ENCODE measurements at regions not wholly inside any gene's neighbourhood (a gene's known extent, or its start where the extent isn't known, plus 50 kb on each side); places are given as distances from the start of the nearest gene placed in this dataset.

DNA sequence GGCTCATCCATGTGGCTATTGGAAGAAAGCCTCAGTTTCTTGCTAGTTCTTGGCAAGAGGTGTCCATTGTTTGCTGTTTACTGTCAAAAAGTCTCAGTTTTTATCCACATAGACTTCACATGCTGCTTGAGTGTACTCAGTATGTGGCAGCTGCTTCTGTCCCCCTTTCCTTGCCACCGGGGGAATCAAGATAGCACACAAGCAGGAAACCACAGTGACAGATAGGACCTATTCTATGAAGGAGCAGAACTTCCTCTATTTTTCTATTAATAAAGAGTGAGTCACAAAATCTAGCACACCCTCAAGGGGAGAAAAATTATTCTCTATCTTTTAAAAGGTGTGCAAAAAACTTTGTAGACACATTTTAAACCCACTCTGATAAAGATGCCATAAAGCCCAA is 121.4 kb upstream of the GMNC start:
- Histone ChIP-seq H4K5ac (ENCODE audit: low read depth, low read length) (no peak overlapping the region), H2AK5ac (ENCODE audit: low read depth, low read length) (no peak overlapping the region), H3K4me3 (ENCODE audit: insufficient read depth, low read depth, low read length) (no peak overlapping the region), H3K4me1 (ENCODE audit: control insufficient read depth, insufficient read depth, low read length) (no peaks in the 10 kb centered on the region), H3K4ac (ENCODE audit: low read depth, low read length) (no peak overlapping the region), H4K20me1 (ENCODE audit: insufficient read depth, low read length) (no peaks in the 10 kb centered on the region), H3K9ac (ENCODE audit: low read depth, low read length) (no peak overlapping the region), H2BK15ac (ENCODE audit: low read depth, low read length) (no peak overlapping the region), H3K18ac (ENCODE audit: low read depth, low read length) (no peak overlapping the region), H3K79me1 (ENCODE audit: low read depth in 1 of 2, low read length in 2 of 2) (no peaks in the 10 kb centered on the region), H2BK5ac (ENCODE audit: low read depth, low read length, poor library complexity, severe bottlenecking) (no peak overlapping the region), H3K9me1 (ENCODE audit: insufficient read depth, low read length) (no peaks in the 10 kb centered on the region), H3K36me3 (ENCODE audit: control insufficient read depth, insufficient read depth, low read length) (no peaks in the 10 kb centered on the region), H3K27me3 (ENCODE audit: control insufficient read depth, insufficient read depth, low read length) (no peaks in the 10 kb centered on the region), H3K14ac (replicated peaks; ENCODE audit: low read depth, low read length) (no peak overlapping the region), H3K9me3 (ENCODE audit: control insufficient read depth, insufficient read depth, low read length) (peaks cover 3% of the 10 kb centered on the region; the same call in 1 of the 2 replicates), H2BK20ac (ENCODE audit: low read depth, low read length) (no peak overlapping the region), H3K4me2 (ENCODE audit: low read depth, low read length) (no peak overlapping the region), H4K91ac (ENCODE audit: insufficient read depth, low read depth, low read length) (no peak overlapping the region), H2AK9ac (replicated peaks; ENCODE audit: low read depth, low read length, poor library complexity) (no peak overlapping the region), H3K56ac (ENCODE audit: extremely low read depth, insufficient read depth, low read length) (no peak overlapping the region), H3K27ac (ENCODE audit: insufficient read depth, low read length) (no peak overlapping the region), H2BK120ac (ENCODE audit: low read depth, low read length) (no peak overlapping the region), H3K23ac (ENCODE audit: low read depth, low read length) (no peak overlapping the region), H2AFZ (replicated peaks; ENCODE audit: low read length, poor library complexity) (no peak overlapping the region), H4K8ac (ENCODE audit: low read depth in 2 of 2, low read length in 2 of 2) (no peak overlapping the region)
- CTCF ChIA-PET = no interaction called here
- DNase-seq (no peak), ATAC-seq (ENCODE audit: low read depth) (no peak)
- TF ChIP-seq, protein P1, sequence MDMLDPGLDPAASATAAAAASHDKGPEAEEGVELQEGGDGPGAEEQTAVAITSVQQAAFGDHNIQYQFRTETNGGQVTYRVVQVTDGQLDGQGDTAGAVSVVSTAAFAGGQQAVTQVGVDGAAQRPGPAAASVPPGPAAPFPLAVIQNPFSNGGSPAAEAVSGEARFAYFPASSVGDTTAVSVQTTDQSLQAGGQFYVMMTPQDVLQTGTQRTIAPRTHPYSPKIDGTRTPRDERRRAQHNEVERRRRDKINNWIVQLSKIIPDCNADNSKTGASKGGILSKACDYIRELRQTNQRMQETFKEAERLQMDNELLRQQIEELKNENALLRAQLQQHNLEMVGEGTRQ (IDR thresholded peaks at IDR 0.05; ENCODE audit: low read depth, low read length) = no peak
- TF ChIP-seq POLR2A (IDR thresholded peaks at IDR 0.05; ENCODE audit: low read depth, low read length) = no peak
- TF ChIP-seq, protein P2, sequence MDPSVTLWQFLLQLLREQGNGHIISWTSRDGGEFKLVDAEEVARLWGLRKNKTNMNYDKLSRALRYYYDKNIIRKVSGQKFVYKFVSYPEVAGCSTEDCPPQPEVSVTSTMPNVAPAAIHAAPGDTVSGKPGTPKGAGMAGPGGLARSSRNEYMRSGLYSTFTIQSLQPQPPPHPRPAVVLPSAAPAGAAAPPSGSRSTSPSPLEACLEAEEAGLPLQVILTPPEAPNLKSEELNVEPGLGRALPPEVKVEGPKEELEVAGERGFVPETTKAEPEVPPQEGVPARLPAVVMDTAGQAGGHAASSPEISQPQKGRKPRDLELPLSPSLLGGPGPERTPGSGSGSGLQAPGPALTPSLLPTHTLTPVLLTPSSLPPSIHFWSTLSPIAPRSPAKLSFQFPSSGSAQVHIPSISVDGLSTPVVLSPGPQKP (IDR thresholded peaks at IDR 0.05; ENCODE audit: borderline replicate concordance, low read depth, low read length) = no peak
- TF ChIP-seq, protein P3, sequence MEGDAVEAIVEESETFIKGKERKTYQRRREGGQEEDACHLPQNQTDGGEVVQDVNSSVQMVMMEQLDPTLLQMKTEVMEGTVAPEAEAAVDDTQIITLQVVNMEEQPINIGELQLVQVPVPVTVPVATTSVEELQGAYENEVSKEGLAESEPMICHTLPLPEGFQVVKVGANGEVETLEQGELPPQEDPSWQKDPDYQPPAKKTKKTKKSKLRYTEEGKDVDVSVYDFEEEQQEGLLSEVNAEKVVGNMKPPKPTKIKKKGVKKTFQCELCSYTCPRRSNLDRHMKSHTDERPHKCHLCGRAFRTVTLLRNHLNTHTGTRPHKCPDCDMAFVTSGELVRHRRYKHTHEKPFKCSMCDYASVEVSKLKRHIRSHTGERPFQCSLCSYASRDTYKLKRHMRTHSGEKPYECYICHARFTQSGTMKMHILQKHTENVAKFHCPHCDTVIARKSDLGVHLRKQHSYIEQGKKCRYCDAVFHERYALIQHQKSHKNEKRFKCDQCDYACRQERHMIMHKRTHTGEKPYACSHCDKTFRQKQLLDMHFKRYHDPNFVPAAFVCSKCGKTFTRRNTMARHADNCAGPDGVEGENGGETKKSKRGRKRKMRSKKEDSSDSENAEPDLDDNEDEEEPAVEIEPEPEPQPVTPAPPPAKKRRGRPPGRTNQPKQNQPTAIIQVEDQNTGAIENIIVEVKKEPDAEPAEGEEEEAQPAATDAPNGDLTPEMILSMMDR (conservative IDR thresholded peaks at IDR 0.05; ENCODE audit: low read depth, low read length) = no peak
- TF ChIP-seq RFX5 (IDR thresholded peaks at IDR 0.05; ENCODE audit: low read depth, low read length) = no peak
- TF ChIP-seq FOS (IDR thresholded peaks at IDR 0.05; ENCODE audit: low read depth, low read length) = no peak
- no peak for TF ChIP-seq CHD1 (IDR thresholded peaks at IDR 0.05; ENCODE audit: low read depth, low read length)
- TF ChIP-seq BHLHE40 (IDR thresholded peaks at IDR 0.05; ENCODE audit: low read depth, low read length) = no peak
- no peak for TF ChIP-seq MAFK (IDR thresholded peaks at IDR 0.05; ENCODE audit: low read depth, low read length)
- TF ChIP-seq MXI1 (IDR thresholded peaks at IDR 0.05; ENCODE audit: borderline replicate concordance, low read depth, low read length) = no peak
- TF ChIP-seq RAD21 (IDR thresholded peaks at IDR 0.05; ENCODE audit: low read length) = no peak
- TF ChIP-seq RCOR1 (IDR thresholded peaks at IDR 0.05; ENCODE audit: insufficient replicate concordance, low read length) = no peak
- no peak for TF ChIP-seq CEBPB (IDR thresholded peaks at IDR 0.05; ENCODE audit: low read depth, low read length)
- WGBS, 2 experiments (ENCODE audit: extremely low coverage in 2 of 2, insufficient read length in 1 of 2) = no CpG with 5 or more reads among the region's 1 CpG
- POLR2A ChIA-PET (ENCODE audit: unreplicated experiment) = no interaction called here
- no TSS peak for BruUV-seq (replicated peaks)
- in situ Hi-C loops (cut with MboI; ENCODE audit: low sequenced_read_pairs) = no loop called here
- dilution Hi-C loops (cut with HindIII; ENCODE audit: low sequenced_read_pairs, unreplicated experiment) = no loop called here
- intact Hi-C loops (cut with micrococcal nuclease) = no loop called here

All from IMR-90 (cell line).